ENCODE measurements at regions not wholly inside any gene's neighbourhood (a gene's known extent, or its start where the extent isn't known, plus 50 kb on each side); places are given as distances from the start of the nearest gene placed in this dataset.

GRCh38 chr2:16818203-16818556 is 152.5 kb upstream of the CYRIA start:
- H3K4me2 ChIP-seq (ENCODE audit: low read depth, low read length) = no peak overlapping the region
- no peaks in the 10 kb centered on the region for H3K79me2 ChIP-seq (ENCODE audit: low read length)
- H3K4me3 ChIP-seq (ENCODE audit: low read length) = no peak overlapping the region
- no peaks in the 10 kb centered on the region for H3K4me1 ChIP-seq (ENCODE audit: low read length)
- H4K20me1 ChIP-seq (ENCODE audit: insufficient read depth, low read length) = no peaks in the 10 kb centered on the region
- no peak overlapping the region for H3K9ac ChIP-seq (ENCODE audit: low read length)
- no peak overlapping the region for H3K27ac ChIP-seq (ENCODE audit: low read length)
- H3K36me3 ChIP-seq (replicated peaks; ENCODE audit: insufficient read depth, low read length) = no peaks in the 10 kb centered on the region
- no peak for DNase-seq
- no peaks in the 10 kb centered on the region for H3K27me3 ChIP-seq (replicated peaks; ENCODE audit: insufficient read depth, low read length)
- H3F3A ChIP-seq (ENCODE audit: insufficient read depth, low read length) = no peaks in the 10 kb centered on the region
- H3K9me3 ChIP-seq (replicated peaks; ENCODE audit: insufficient read depth, low read length) = no peaks in the 10 kb centered on the region
- no peaks in the 10 kb centered on the region for H3K9me2 ChIP-seq (replicated peaks; ENCODE audit: insufficient read depth, low read length)
- no peak overlapping the region for H2AFZ ChIP-seq (ENCODE audit: low read length)
- TF ChIP-seq, protein P1, sequence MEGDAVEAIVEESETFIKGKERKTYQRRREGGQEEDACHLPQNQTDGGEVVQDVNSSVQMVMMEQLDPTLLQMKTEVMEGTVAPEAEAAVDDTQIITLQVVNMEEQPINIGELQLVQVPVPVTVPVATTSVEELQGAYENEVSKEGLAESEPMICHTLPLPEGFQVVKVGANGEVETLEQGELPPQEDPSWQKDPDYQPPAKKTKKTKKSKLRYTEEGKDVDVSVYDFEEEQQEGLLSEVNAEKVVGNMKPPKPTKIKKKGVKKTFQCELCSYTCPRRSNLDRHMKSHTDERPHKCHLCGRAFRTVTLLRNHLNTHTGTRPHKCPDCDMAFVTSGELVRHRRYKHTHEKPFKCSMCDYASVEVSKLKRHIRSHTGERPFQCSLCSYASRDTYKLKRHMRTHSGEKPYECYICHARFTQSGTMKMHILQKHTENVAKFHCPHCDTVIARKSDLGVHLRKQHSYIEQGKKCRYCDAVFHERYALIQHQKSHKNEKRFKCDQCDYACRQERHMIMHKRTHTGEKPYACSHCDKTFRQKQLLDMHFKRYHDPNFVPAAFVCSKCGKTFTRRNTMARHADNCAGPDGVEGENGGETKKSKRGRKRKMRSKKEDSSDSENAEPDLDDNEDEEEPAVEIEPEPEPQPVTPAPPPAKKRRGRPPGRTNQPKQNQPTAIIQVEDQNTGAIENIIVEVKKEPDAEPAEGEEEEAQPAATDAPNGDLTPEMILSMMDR (IDR thresholded peaks at IDR 0.05; ENCODE audit: low read length) = no peak
- TF ChIP-seq EZH2phosphoT487 (IDR thresholded peaks at IDR 0.05; ENCODE audit: low read length) = no peak
- TF ChIP-seq EZH2 (optimal IDR thresholded peaks at IDR 0.05; ENCODE audit: low read depth, low read length) = no peak

DNA sequence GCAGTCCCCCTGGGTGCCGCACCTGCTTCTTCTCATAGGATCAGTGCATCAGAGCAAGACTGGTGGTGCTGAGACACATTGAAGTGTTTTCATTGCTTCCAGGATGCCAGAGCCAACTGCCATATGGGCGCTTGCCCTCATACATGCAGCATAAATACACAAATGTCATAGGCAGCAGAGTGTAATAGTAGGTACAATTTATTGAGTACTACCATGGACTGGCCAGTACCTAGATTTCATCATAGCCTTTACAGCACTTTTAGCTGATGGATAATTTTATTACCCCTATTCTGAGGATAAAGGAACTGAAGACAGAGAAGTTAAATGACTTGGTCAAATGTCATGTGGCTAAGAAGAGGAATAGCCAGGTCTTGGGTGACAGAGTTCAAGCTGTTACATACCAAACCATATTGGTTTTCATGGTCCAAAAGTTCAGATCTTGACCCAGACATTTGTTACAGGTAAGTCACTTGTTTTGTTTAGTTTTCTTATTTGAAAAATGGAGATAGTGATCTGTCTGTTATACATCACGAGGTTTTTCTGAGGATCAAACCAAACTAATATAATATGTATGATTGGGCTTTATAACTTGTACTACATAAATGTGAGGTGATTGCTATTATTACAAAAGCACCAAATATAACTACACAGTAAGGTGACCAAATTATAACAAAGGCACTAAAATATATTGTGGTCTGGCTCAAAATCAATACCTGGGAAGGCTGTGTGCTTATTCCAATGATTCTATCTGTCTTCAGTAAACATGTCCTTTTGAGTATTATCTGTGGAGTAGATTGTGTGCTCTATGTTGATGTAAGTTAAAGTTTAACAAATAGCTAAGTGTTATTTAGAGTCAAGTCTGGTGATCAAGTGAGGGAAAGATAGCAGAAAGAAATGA is 151.9 kb upstream of the CYRIA start:
- Histone ChIP-seq H3K4me2 (ENCODE audit: low read depth, low read length) (no peak overlapping the region), H3K9ac (ENCODE audit: low read length) (no peak overlapping the region), H3K79me2 (ENCODE audit: low read length) (no peaks in the 10 kb centered on the region), H3K4me1 (ENCODE audit: low read length) (no peaks in the 10 kb centered on the region), H3K4me3 (ENCODE audit: low read length) (no peak overlapping the region), H3F3A (ENCODE audit: insufficient read depth, low read length) (no peaks in the 10 kb centered on the region), H3K36me3 (replicated peaks; ENCODE audit: insufficient read depth, low read length) (no peaks in the 10 kb centered on the region), H2AFZ (ENCODE audit: low read length) (no peak overlapping the region), H3K9me2 (replicated peaks; ENCODE audit: insufficient read depth, low read length) (no peaks in the 10 kb centered on the region), H3K9me3 (replicated peaks; ENCODE audit: insufficient read depth, low read length) (no peaks in the 10 kb centered on the region), H3K27ac (ENCODE audit: low read length) (no peak overlapping the region), H3K27me3 (replicated peaks; ENCODE audit: insufficient read depth, low read length) (no peaks in the 10 kb centered on the region), H4K20me1 (ENCODE audit: insufficient read depth, low read length) (no peaks in the 10 kb centered on the region)
- DNase-seq = no peak
- TF ChIP-seq EZH2 (optimal IDR thresholded peaks at IDR 0.05; ENCODE audit: low read depth, low read length) (no peak), EZH2phosphoT487 (IDR thresholded peaks at IDR 0.05; ENCODE audit: low read length) (no peak)
- TF ChIP-seq, protein P1 (IDR thresholded peaks at IDR 0.05; ENCODE audit: low read length) = no peak

DNA sequence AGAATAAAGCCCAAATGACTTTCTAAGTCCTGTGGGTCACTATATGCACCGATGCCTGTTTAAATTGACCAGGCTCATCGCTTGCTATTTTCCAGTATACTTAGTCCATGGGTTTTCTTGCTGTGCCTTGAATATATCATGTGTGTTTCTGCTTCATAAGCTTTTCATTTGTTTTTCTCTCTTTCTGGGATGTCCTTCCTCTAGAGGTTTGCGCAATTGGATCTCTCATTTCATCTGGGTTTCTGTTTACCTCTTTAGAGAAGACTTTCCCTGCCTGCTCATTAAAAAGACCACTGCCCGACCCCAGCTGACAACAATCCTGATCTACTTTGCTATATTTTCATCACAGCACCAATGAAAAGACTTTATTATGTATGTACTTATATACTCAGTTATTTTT is 150.9 kb upstream of the CYRIA start:
- no peak overlapping the region for H2AFZ ChIP-seq (ENCODE audit: low read length)
- H3K9ac ChIP-seq (ENCODE audit: low read length) = no peak overlapping the region
- no peaks in the 10 kb centered on the region for H3K27me3 ChIP-seq (replicated peaks; ENCODE audit: insufficient read depth, low read length)
- no peak overlapping the region for H3K27ac ChIP-seq (ENCODE audit: low read length)
- no peak for DNase-seq
- TF ChIP-seq EZH2 (optimal IDR thresholded peaks at IDR 0.05; ENCODE audit: low read depth, low read length) (no peak), EZH2phosphoT487 (IDR thresholded peaks at IDR 0.05; ENCODE audit: low read length) (no peak)
- TF ChIP-seq, protein P1 (IDR thresholded peaks at IDR 0.05; ENCODE audit: low read length) = no peak
- H3K9me2 ChIP-seq (replicated peaks; ENCODE audit: insufficient read depth, low read length) = no peaks in the 10 kb centered on the region
- no peak overlapping the region for H3K4me2 ChIP-seq (ENCODE audit: low read depth, low read length)
- H3F3A ChIP-seq (ENCODE audit: insufficient read depth, low read length) = no peaks in the 10 kb centered on the region
- no peaks in the 10 kb centered on the region for H3K79me2 ChIP-seq (ENCODE audit: low read length)
- no peaks in the 10 kb centered on the region for H3K36me3 ChIP-seq (replicated peaks; ENCODE audit: insufficient read depth, low read length)
- no peak overlapping the region for H3K4me3 ChIP-seq (ENCODE audit: low read length)
- no peaks in the 10 kb centered on the region for H3K4me1 ChIP-seq (ENCODE audit: low read length)
- no peaks in the 10 kb centered on the region for H3K9me3 ChIP-seq (replicated peaks; ENCODE audit: insufficient read depth, low read length)
- H4K20me1 ChIP-seq (ENCODE audit: insufficient read depth, low read length) = no peaks in the 10 kb centered on the region
